Skeletal muscle cell (primary cell): ENCODE measurements at regions not wholly inside any gene's neighbourhood (a gene's known extent, or its start where the extent isn't known, plus 50 kb on each side); places are given as distances from the start of the nearest gene placed in this dataset.

Source experiments
- DNase-seq: peaks from one replicate; pipeline ENCODE4 v3.0.0-alpha.2; 2010; ENCODE audit warnings: low read depth
- H3K4me3 ChIP-seq: 2 replicates; pipeline ENCODE4 v1.5.1; 2011; ENCODE audit warnings: low read depth, mild to moderate bottlenecking, control low read depth, low read length, moderate library complexity

- H3K4me3 ChIP-seq = no peak overlapping the region
- no peak for DNase-seq
These were observed 56.8 kb upstream of the IPO9 start for GRCh38 chr1:201772178-201772577.

GRCh38 chr1:201773764-201774163 is 55.2 kb upstream of the IPO9 start:
- DNase-seq = no peak

GRCh38 chr1:201774224-201774982 is 54.6 kb upstream of the IPO9 start:
- no peak overlapping the region for H3K4me3 ChIP-seq
- no peak for DNase-seq

More at GRCh38 chr1:201773764-201774163, 55.2 kb upstream of the IPO9 start:
- no peak overlapping the region for H3K4me3 ChIP-seq

GRCh38 chr1:201774983-201775344 is 54.0 kb upstream of the IPO9 start:
- no peak for DNase-seq
- H3K4me3 ChIP-seq = no peak overlapping the region

- no peak overlapping the region for H3K4me3 ChIP-seq
These were observed 53.6 kb upstream of the IPO9 start for GRCh38 chr1:201775380-201775779.

GRCh38 chr1:201778279-201779065 is 50.5 kb upstream of the IPO9 start:
- no peak for DNase-seq
- H3K4me3 ChIP-seq = no peak overlapping the region

More at GRCh38 chr1:201775380-201775779, 53.6 kb upstream of the IPO9 start:
- no peak for DNase-seq
